WTC11 (cell line): ENCODE measurements at regions not wholly inside any gene's neighbourhood (a gene's known extent, or its start where the extent isn't known, plus 50 kb on each side); places are given as distances from the start of the nearest gene placed in this dataset.

Experiments
- ATAC-seq: fragments of 200-7000 bp; cut with Tn5 transposase; 2 replicates; pipeline ENCODE4 v1.10.0; 2021; ENCODE audit warnings: mild to moderate bottlenecking, moderate library complexity
- CTCF ChIA-PET: fragments of 300-600 bp; sonication (Branson Sonifier 250); formaldehyde crosslinking; loops from one replicate; lab custom pipeline; 2021; ENCODE audit warnings: antibody characterized with exemption; lab: Charles Lee
- POLR2A ChIA-PET: fragments of 350-600 bp; sonication (Branson Sonifier 250); formaldehyde crosslinking; loops from one replicate; lab custom pipeline; 2021; ENCODE audit warnings: antibody characterized with exemption; lab: Charles Lee
- DNase-seq: peaks from one replicate; pipeline ENCODE4 v3.0.0; 2021; ENCODE audit warnings: low spot score
- H3K27ac Mint-ChIP-seq: 2 replicates; pipeline ENCODE4 v1.8.0; 2021; ENCODE audit warnings: mixed read lengths
- H3K27me3 Mint-ChIP-seq: 2 replicates; pipeline ENCODE4 v1.8.0; 2021; ENCODE audit warnings: low read depth, mild to moderate bottlenecking, moderate library complexity, mixed read lengths
- H3K36me3 Mint-ChIP-seq: 2 replicates; pipeline ENCODE4 v1.8.0; 2021; ENCODE audit warnings: mixed read lengths
- H3K4me1 Mint-ChIP-seq: 2 replicates; pipeline ENCODE4 v1.8.0; 2022; ENCODE audit warnings: mixed read lengths
- H3K4me3 Mint-ChIP-seq: 2 replicates; pipeline ENCODE4 v1.8.0; 2021; ENCODE audit warnings: mild to moderate bottlenecking, moderate library complexity, mixed read lengths
- H3K9me3 Mint-ChIP-seq: 2 replicates; pipeline ENCODE4 v1.8.0; 2021; ENCODE audit warnings: mixed read lengths
- CBFB ChIP-seq: sonication (generic); formaldehyde crosslinking; IDR thresholded peaks from 2 replicates; pipeline ENCODE4 v1.8.1; 2022; ENCODE audit warnings: mild to moderate bottlenecking, low read depth, missing genetic modification reagents
- CREM ChIP-seq: sonication (generic); formaldehyde crosslinking; IDR thresholded peaks from 2 replicates; pipeline ENCODE4 v1.8.1; 2022; ENCODE audit warnings: mild to moderate bottlenecking, missing genetic modification reagents, moderate library complexity
- FOXJ3 ChIP-seq: sonication (generic); formaldehyde crosslinking; IDR thresholded peaks from 2 replicates; pipeline ENCODE4 v1.9.0; 2021; ENCODE audit warnings: missing genetic modification reagents, mild to moderate bottlenecking, borderline replicate concordance
- FOXK1 ChIP-seq: sonication (generic); formaldehyde crosslinking; IDR thresholded peaks from 2 replicates; pipeline ENCODE4 v1.8.0; 2022; ENCODE audit warnings: mild to moderate bottlenecking, moderate library complexity, missing genetic modification reagents
- KAT7 ChIP-seq: sonication (generic); formaldehyde crosslinking; IDR thresholded peaks from 2 replicates; pipeline ENCODE4 v1.8.1; 2023; ENCODE audit warnings: missing genetic modification reagents, mild to moderate bottlenecking, borderline replicate concordance
- NR2C2 ChIP-seq: sonication (generic); formaldehyde crosslinking; IDR thresholded peaks from 2 replicates; pipeline ENCODE4 v1.8.0; 2022; ENCODE audit warnings: mild to moderate bottlenecking, missing genetic modification reagents
- NR3C1 ChIP-seq: sonication (generic); formaldehyde crosslinking; conservative IDR thresholded peaks from 2 replicates; pipeline ENCODE4 v1.8.1; 2023; ENCODE audit warnings: low read depth, mild to moderate bottlenecking, missing genetic modification reagents
- SP1 ChIP-seq: sonication (generic); formaldehyde crosslinking; conservative IDR thresholded peaks from 2 replicates; pipeline ENCODE4 v1.8.1; 2022; ENCODE audit warnings: missing genetic modification reagents
- TCF7 ChIP-seq: sonication (generic); formaldehyde crosslinking; IDR thresholded peaks from 2 replicates; pipeline ENCODE4 v1.8.0; 2022; ENCODE audit warnings: mild to moderate bottlenecking, low read depth, missing genetic modification reagents, moderate library complexity
- ZNF138 ChIP-seq: sonication (generic); formaldehyde crosslinking; conservative IDR thresholded peaks from 2 replicates; pipeline ENCODE4 v1.8.1; 2022; ENCODE audit warnings: mild to moderate bottlenecking, moderate library complexity, missing genetic modification reagents
- ZNF317 ChIP-seq: sonication (generic); formaldehyde crosslinking; IDR thresholded peaks from 2 replicates; pipeline ENCODE4 v1.8.1; 2023; ENCODE audit warnings: low read depth, mild to moderate bottlenecking, moderate library complexity, missing genetic modification reagents, borderline replicate concordance
- TF ChIP-seq, protein P1 (sequence below): sonication (generic); formaldehyde crosslinking; conservative IDR thresholded peaks from 2 replicates; pipeline ENCODE4 v1.8.1; 2023; ENCODE audit warnings: mild to moderate bottlenecking, low read depth, missing genetic modification reagents, moderate library complexity
- TF ChIP-seq, protein P2 (sequence below): sonication (generic); formaldehyde crosslinking; IDR thresholded peaks from 2 replicates; pipeline ENCODE4 v1.8.1; 2023; ENCODE audit warnings: mild to moderate bottlenecking, missing genetic modification reagents, moderate library complexity
- TF ChIP-seq, protein P3 (sequence below): sonication (generic); formaldehyde crosslinking; IDR thresholded peaks from 2 replicates; pipeline ENCODE4 v1.8.1; 2023; ENCODE audit warnings: mild to moderate bottlenecking, moderate library complexity, missing genetic modification reagents
- TF ChIP-seq, protein P4 (sequence below): fragments of 250-450 bp; sonication (Bioruptor Pico); IDR thresholded peaks from 2 replicates; pipeline ENCODE4 v1.9.0; 2021; ENCODE audit warnings: mild to moderate bottlenecking
- TF ChIP-seq, protein P5 (sequence below): sonication (generic); formaldehyde crosslinking; IDR thresholded peaks from 2 replicates; pipeline ENCODE4 v1.8.0; 2022; ENCODE audit warnings: mild to moderate bottlenecking, missing genetic modification reagents

DNA sequence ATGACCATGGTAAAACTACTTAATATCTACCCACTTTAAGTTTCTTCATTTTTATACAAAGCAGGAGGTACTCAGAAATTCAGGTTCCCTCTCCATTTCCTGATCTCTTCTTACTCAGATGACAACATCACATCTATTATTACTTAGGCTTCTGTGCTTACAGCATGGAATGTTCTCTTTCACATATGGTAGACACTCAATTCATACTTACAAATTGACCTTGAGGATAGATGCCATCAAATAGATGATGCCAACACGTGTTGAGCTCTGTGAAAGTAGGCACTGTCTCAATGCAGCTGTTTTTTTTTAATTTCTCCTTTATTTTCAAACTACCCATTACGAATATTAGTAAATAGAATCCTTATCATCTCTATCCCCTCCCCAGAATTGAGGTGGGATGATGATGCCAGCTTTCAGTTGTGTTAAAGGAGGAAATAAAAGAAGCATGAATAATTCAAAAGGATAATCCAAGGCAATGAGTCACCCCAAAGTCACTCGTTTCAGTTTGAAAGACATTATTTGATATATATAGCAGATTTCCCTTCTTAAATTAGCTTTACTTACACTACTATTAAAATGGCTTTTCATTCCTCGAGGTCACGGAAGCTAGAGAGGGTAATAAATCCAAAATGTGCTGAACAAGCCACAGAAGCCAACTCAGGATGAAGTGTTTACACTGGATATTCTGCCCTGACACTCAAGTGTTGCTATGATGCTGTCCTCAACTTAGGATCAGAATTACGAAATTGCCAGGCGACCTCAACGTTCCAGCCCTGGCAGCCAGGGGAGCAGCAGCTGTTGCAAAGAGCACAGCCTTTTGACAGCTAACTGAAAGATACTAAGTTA is 124.2 kb upstream of the EOLA2 start (continued):
- TF ChIP-seq, protein P1, sequence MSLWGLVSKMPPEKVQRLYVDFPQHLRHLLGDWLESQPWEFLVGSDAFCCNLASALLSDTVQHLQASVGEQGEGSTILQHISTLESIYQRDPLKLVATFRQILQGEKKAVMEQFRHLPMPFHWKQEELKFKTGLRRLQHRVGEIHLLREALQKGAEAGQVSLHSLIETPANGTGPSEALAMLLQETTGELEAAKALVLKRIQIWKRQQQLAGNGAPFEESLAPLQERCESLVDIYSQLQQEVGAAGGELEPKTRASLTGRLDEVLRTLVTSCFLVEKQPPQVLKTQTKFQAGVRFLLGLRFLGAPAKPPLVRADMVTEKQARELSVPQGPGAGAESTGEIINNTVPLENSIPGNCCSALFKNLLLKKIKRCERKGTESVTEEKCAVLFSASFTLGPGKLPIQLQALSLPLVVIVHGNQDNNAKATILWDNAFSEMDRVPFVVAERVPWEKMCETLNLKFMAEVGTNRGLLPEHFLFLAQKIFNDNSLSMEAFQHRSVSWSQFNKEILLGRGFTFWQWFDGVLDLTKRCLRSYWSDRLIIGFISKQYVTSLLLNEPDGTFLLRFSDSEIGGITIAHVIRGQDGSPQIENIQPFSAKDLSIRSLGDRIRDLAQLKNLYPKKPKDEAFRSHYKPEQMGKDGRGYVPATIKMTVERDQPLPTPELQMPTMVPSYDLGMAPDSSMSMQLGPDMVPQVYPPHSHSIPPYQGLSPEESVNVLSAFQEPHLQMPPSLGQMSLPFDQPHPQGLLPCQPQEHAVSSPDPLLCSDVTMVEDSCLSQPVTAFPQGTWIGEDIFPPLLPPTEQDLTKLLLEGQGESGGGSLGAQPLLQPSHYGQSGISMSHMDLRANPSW (CRISPR knock-in tag) = no peak
- TF ChIP-seq, protein P2, sequence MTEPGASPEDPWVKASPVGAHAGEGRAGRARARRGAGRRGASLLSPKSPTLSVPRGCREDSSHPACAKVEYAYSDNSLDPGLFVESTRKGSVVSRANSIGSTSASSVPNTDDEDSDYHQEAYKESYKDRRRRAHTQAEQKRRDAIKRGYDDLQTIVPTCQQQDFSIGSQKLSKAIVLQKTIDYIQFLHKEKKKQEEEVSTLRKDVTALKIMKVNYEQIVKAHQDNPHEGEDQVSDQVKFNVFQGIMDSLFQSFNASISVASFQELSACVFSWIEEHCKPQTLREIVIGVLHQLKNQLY (CRISPR knock-in tag) = no peak
- no peak for TF ChIP-seq NR3C1 (CRISPR knock-in tag)

DNA sequence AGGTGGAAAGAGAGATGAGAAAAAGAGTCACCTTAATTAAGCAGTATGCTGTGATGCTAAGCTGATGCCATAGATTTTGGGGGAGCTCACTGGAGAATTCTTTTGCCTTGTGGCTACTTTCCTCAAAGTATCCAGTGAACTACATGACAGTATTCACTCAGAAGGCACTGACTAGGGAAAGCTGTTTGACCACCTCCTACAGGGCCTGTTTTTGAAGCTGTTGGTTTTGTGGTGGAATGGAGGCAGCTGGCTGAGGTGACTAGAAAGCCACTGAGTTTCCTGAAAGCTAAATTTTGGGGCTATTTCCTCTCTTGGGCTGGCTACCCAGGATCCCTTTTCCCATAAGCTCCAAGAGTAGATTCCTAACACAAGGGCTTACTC is 124.8 kb upstream of the EOLA2 start:
- no peak overlapping the region for H3K4me3 Mint-ChIP-seq

DNA sequence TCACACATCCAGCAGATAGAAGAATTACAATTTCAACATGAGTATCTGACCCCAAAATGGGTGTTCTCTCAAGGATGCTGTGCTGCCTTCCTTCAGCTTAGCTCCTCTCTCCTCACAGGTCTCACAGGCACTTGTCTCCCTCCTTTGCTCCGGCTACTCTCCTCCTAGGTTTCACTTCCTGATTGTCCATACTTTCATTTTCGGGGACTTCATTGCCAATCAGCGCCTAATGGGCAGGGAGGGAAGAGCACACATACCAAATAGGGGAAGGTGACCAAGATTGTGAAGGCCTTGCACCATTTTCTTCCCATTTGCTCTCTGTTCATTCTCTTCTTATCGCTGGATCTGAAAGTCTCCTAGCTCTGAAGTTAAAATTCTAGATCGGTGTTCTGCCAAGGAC is 125.4 kb upstream of the EOLA2 start:
- POLR2A ChIA-PET = no interaction called here
- CTCF ChIA-PET = interaction anchor here (1.5 kb wide), 1 partner anchor 101 kb away, joined by 4 read pairs; no protein-coding TSS in a partner anchor
- Mint-ChIP-seq H3K27me3 (no peaks in the 10 kb centered on the region), H3K4me1 (no peaks in the 10 kb centered on the region), H3K27ac (no peak overlapping the region), H3K4me3 (no peak overlapping the region), H3K36me3 (no peaks in the 10 kb centered on the region), H3K9me3 (no peaks in the 10 kb centered on the region)
- ATAC-seq (no peak), DNase-seq (no peak)
- TF ChIP-seq, protein P3, sequence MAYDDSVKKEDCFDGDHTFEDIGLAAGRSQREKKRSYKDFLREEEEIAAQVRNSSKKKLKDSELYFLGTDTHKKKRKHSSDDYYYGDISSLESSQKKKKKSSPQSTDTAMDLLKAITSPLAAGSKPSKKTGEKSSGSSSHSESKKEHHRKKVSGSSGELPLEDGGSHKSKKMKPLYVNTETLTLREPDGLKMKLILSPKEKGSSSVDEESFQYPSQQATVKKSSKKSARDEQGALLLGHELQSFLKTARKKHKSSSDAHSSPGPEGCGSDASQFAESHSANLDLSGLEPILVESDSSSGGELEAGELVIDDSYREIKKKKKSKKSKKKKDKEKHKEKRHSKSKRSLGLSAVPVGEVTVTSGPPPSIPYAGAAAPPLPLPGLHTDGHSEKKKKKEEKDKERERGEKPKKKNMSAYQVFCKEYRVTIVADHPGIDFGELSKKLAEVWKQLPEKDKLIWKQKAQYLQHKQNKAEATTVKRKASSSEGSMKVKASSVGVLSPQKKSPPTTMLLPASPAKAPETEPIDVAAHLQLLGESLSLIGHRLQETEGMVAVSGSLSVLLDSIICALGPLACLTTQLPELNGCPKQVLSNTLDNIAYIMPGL (CRISPR knock-in tag) = no peak
- TF ChIP-seq KAT7 (CRISPR knock-in tag) (no peak), CBFB (CRISPR knock-in tag) (no peak)
- TF ChIP-seq, protein P4, sequence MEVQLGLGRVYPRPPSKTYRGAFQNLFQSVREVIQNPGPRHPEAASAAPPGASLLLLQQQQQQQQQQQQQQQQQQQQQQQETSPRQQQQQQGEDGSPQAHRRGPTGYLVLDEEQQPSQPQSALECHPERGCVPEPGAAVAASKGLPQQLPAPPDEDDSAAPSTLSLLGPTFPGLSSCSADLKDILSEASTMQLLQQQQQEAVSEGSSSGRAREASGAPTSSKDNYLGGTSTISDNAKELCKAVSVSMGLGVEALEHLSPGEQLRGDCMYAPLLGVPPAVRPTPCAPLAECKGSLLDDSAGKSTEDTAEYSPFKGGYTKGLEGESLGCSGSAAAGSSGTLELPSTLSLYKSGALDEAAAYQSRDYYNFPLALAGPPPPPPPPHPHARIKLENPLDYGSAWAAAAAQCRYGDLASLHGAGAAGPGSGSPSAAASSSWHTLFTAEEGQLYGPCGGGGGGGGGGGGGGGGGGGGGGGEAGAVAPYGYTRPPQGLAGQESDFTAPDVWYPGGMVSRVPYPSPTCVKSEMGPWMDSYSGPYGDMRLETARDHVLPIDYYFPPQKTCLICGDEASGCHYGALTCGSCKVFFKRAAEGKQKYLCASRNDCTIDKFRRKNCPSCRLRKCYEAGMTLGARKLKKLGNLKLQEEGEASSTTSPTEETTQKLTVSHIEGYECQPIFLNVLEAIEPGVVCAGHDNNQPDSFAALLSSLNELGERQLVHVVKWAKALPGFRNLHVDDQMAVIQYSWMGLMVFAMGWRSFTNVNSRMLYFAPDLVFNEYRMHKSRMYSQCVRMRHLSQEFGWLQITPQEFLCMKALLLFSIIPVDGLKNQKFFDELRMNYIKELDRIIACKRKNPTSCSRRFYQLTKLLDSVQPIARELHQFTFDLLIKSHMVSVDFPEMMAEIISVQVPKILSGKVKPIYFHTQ (CRISPR knock-in tag) = no peak
- TF ChIP-seq, protein P1 (CRISPR knock-in tag) = no peak
- TF ChIP-seq, protein P2 (CRISPR knock-in tag) = no peak

More for the DNA sequence above, 124.8 kb upstream of the EOLA2 start:
- ChIA-PET POLR2A (no interaction called here), CTCF (interaction anchor here (1.1 to 1.5 kb wide), 2 partner anchors 12 to 100 kb away, joined by 3 to 4 read pairs; no protein-coding TSS in a partner anchor)
- no peak for TF ChIP-seq SP1
- TF ChIP-seq CREM = no peak
- no peak for TF ChIP-seq FOXJ3
- TF ChIP-seq, protein P5, sequence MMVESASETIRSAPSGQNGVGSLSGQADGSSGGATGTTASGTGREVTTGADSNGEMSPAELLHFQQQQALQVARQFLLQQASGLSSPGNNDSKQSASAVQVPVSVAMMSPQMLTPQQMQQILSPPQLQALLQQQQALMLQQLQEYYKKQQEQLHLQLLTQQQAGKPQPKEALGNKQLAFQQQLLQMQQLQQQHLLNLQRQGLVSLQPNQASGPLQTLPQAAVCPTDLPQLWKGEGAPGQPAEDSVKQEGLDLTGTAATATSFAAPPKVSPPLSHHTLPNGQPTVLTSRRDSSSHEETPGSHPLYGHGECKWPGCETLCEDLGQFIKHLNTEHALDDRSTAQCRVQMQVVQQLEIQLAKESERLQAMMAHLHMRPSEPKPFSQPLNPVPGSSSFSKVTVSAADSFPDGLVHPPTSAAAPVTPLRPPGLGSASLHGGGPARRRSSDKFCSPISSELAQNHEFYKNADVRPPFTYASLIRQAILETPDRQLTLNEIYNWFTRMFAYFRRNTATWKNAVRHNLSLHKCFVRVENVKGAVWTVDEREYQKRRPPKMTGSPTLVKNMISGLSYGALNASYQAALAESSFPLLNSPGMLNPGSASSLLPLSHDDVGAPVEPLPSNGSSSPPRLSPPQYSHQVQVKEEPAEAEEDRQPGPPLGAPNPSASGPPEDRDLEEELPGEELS (CRISPR knock-in tag) = no peak
- TF ChIP-seq FOXK1 = no peak
- TF ChIP-seq ZNF317 (CRISPR knock-in tag) = no peak
- TF ChIP-seq TCF7 (CRISPR knock-in tag) = no peak
- TF ChIP-seq ZNF138 (CRISPR knock-in tag) = no peak
- TF ChIP-seq, protein P2 (CRISPR knock-in tag) = no peak
- no peak for TF ChIP-seq NR2C2
- TF ChIP-seq, all 79 proteins: peak for 0
- no peaks in the 10 kb centered on the region for H3K9me3 Mint-ChIP-seq
- no peaks in the 10 kb centered on the region for H3K27me3 Mint-ChIP-seq
- ATAC-seq (no peak), DNase-seq (no peak)
- H3K27ac Mint-ChIP-seq = no peak overlapping the region
- H3K36me3 Mint-ChIP-seq = no peaks in the 10 kb centered on the region
- no peaks in the 10 kb centered on the region for H3K4me1 Mint-ChIP-seq
